ENCODE measurements at regions not wholly inside any gene's neighbourhood (a gene's known extent, or its start where the extent isn't known, plus 50 kb on each side); places are given as distances from the start of the nearest gene placed in this dataset.

- H2BK12ac ChIP-seq (ENCODE audit: low read length in 2 of 2) = peak overlapping the region; percentile 25 to 44
- H3K23ac ChIP-seq (ENCODE audit: low read length in 2 of 2) = no peak overlapping the region
- no peak for DNase-seq
- no peak overlapping the region for H3K4me3 ChIP-seq (ENCODE audit: insufficient read depth in 1 of 2, low read depth in 1 of 2, low read length in 2 of 2)
- H3K36me3 ChIP-seq (ENCODE audit: control insufficient read depth in 1 of 2, insufficient read depth in 2 of 2, low read depth in 1 of 2, low read length in 2 of 2) = no peaks in the 10 kb centered on the region
- H3K27me3 ChIP-seq (ENCODE audit: control insufficient read depth in 1 of 2, insufficient read depth in 1 of 2, low read length in 2 of 2) = no peaks in the 10 kb centered on the region
- no peak overlapping the region for H3K27ac ChIP-seq (ENCODE audit: low read length, poor library complexity, severe bottlenecking)
- H4K8ac ChIP-seq (ENCODE audit: low read length) = no peak overlapping the region
- no peak overlapping the region for H4K91ac ChIP-seq (ENCODE audit: low read length)
- H3K14ac ChIP-seq (ENCODE audit: low read length in 2 of 2) = no peak overlapping the region
- H3K4ac ChIP-seq (ENCODE audit: low read depth in 1 of 2, low read length in 2 of 2) = peak overlapping the region in 1 of 2 experiments; percentile 14
- no peak overlapping the region for H3K9ac ChIP-seq (ENCODE audit: low read length)
- no peaks in the 10 kb centered on the region for H3K9me3 ChIP-seq (ENCODE audit: control insufficient read depth, low read length)
- H2AK5ac ChIP-seq (ENCODE audit: low read length, severe bottlenecking) = no peak overlapping the region
- no peak overlapping the region for H2AFZ ChIP-seq (ENCODE audit: low read depth, low read length)
- 98% methylated on average over 7 of the region's 7 CpGs for WGBS
- H2BK120ac ChIP-seq (ENCODE audit: low read depth, low read length) = no peak overlapping the region
- no peak overlapping the region for H2BK15ac ChIP-seq (ENCODE audit: low read depth, poor library complexity, severe bottlenecking)
- no peak overlapping the region for H3K4me2 ChIP-seq (ENCODE audit: low read length, poor library complexity, severe bottlenecking)
- H3K79me1 ChIP-seq (replicated peaks; ENCODE audit: low read length, poor library complexity, severe bottlenecking) = no peaks in the 10 kb centered on the region
- H3K4me1 ChIP-seq (ENCODE audit: control insufficient read depth, insufficient read depth, low read depth, low read length) = peaks cover 21% of the 10 kb centered on the region
- peak overlapping the region in 1 of 2 experiments; percentile 46 for H3K18ac ChIP-seq (ENCODE audit: low read depth in 1 of 2, low read length in 2 of 2)
- no peak overlapping the region for H2BK5ac ChIP-seq (ENCODE audit: low read depth, low read length, poor library complexity, severe bottlenecking)
These were observed 64.3 kb upstream of the EPS8L3 start for GRCh38 chr1:109827986-109828385.

- H3K79me1 ChIP-seq (replicated peaks; ENCODE audit: low read length, poor library complexity, severe bottlenecking) = no peaks in the 10 kb centered on the region
- DNase-seq = no peak
- H2AK5ac ChIP-seq (ENCODE audit: low read length, severe bottlenecking) = no peak overlapping the region
- no peak overlapping the region for H3K18ac ChIP-seq (ENCODE audit: low read depth in 1 of 2, low read length in 2 of 2)
- H3K9me3 ChIP-seq (ENCODE audit: control insufficient read depth, low read length) = no peaks in the 10 kb centered on the region
- no peak overlapping the region for H3K14ac ChIP-seq (ENCODE audit: low read length in 2 of 2)
- H3K36me3 ChIP-seq (ENCODE audit: control insufficient read depth in 1 of 2, insufficient read depth in 2 of 2, low read depth in 1 of 2, low read length in 2 of 2) = no peaks in the 10 kb centered on the region
- peak overlapping the region in 1 of 2 experiments; percentile 11 for H2BK12ac ChIP-seq (ENCODE audit: low read length in 2 of 2)
- H3K4me2 ChIP-seq (ENCODE audit: low read length, poor library complexity, severe bottlenecking) = no peak overlapping the region
- no peak overlapping the region for H2BK5ac ChIP-seq (ENCODE audit: low read depth, low read length, poor library complexity, severe bottlenecking)
- H3K4me3 ChIP-seq (ENCODE audit: insufficient read depth in 1 of 2, low read depth in 1 of 2, low read length in 2 of 2) = no peak overlapping the region
- no peak overlapping the region for H4K91ac ChIP-seq (ENCODE audit: low read length)
- H3K27ac ChIP-seq (ENCODE audit: low read length, poor library complexity, severe bottlenecking) = no peak overlapping the region
- H3K27me3 ChIP-seq (ENCODE audit: control insufficient read depth in 1 of 2, insufficient read depth in 1 of 2, low read length in 2 of 2) = no peaks in the 10 kb centered on the region
- no peak overlapping the region for H3K4ac ChIP-seq (ENCODE audit: low read depth in 1 of 2, low read length in 2 of 2)
- 87% methylated on average over 4 of the region's 4 CpGs for WGBS
- H3K23ac ChIP-seq (ENCODE audit: low read length in 2 of 2) = no peak overlapping the region
- no peak overlapping the region for H3K9ac ChIP-seq (ENCODE audit: low read length)
- no peak overlapping the region for H2BK15ac ChIP-seq (ENCODE audit: low read depth, poor library complexity, severe bottlenecking)
- H4K8ac ChIP-seq (ENCODE audit: low read length) = no peak overlapping the region
- peaks cover 21% of the 10 kb centered on the region for H3K4me1 ChIP-seq (ENCODE audit: control insufficient read depth, insufficient read depth, low read depth, low read length)
- no peak overlapping the region for H2AFZ ChIP-seq (ENCODE audit: low read depth, low read length)
- no peak overlapping the region for H2BK120ac ChIP-seq (ENCODE audit: low read depth, low read length)
These were observed 63.7 kb upstream of the EPS8L3 start for GRCh38 chr1:109827466-109827865.

GRCh38 chr1:109826930-109827349 is 63.2 kb upstream of the EPS8L3 start:
- H3K18ac ChIP-seq (ENCODE audit: low read depth in 1 of 2, low read length in 2 of 2) = no peak overlapping the region
- H3K9ac ChIP-seq (ENCODE audit: low read length) = no peak overlapping the region
- H3K79me1 ChIP-seq (replicated peaks; ENCODE audit: low read length, poor library complexity, severe bottlenecking) = no peaks in the 10 kb centered on the region
- DNase-seq = no peak
- H3K4ac ChIP-seq (ENCODE audit: low read depth in 1 of 2, low read length in 2 of 2) = no peak overlapping the region
- no peak overlapping the region for H2BK15ac ChIP-seq (ENCODE audit: low read depth, poor library complexity, severe bottlenecking)
- no peak overlapping the region for H3K4me2 ChIP-seq (ENCODE audit: low read length, poor library complexity, severe bottlenecking)
- H3K23ac ChIP-seq (ENCODE audit: low read length in 2 of 2) = no peak overlapping the region
- no peak overlapping the region for H2AFZ ChIP-seq (ENCODE audit: low read depth, low read length)
- no peak overlapping the region for H3K14ac ChIP-seq (ENCODE audit: low read length in 2 of 2)
- WGBS = 96% methylated on average over 10 of the region's 10 CpGs
- H2BK120ac ChIP-seq (ENCODE audit: low read depth, low read length) = no peak overlapping the region
- H3K4me1 ChIP-seq (ENCODE audit: control insufficient read depth, insufficient read depth, low read depth, low read length) = peaks cover 22% of the 10 kb centered on the region
- H3K27ac ChIP-seq (ENCODE audit: low read length, poor library complexity, severe bottlenecking) = no peak overlapping the region
- no peaks in the 10 kb centered on the region for H3K9me3 ChIP-seq (ENCODE audit: control insufficient read depth, low read length)
- no peaks in the 10 kb centered on the region for H3K27me3 ChIP-seq (ENCODE audit: control insufficient read depth in 1 of 2, insufficient read depth in 1 of 2, low read length in 2 of 2)
- H4K91ac ChIP-seq (ENCODE audit: low read length) = no peak overlapping the region
- no peak overlapping the region for H2BK12ac ChIP-seq (ENCODE audit: low read length in 2 of 2)
- H3K36me3 ChIP-seq (ENCODE audit: control insufficient read depth in 1 of 2, insufficient read depth in 2 of 2, low read depth in 1 of 2, low read length in 2 of 2) = no peaks in the 10 kb centered on the region
- H2BK5ac ChIP-seq (ENCODE audit: low read depth, low read length, poor library complexity, severe bottlenecking) = no peak overlapping the region
- H3K4me3 ChIP-seq (ENCODE audit: insufficient read depth in 1 of 2, low read depth in 1 of 2, low read length in 2 of 2) = no peak overlapping the region
- no peak overlapping the region for H2AK5ac ChIP-seq (ENCODE audit: low read length, severe bottlenecking)
- no peak overlapping the region for H4K8ac ChIP-seq (ENCODE audit: low read length)

GRCh38 chr1:109826446-109826845 is 62.7 kb upstream of the EPS8L3 start:
- Histone ChIP-seq H3K27ac (ENCODE audit: low read length, poor library complexity, severe bottlenecking) (no peak overlapping the region), H3K9me3 (ENCODE audit: control insufficient read depth, low read length) (no peaks in the 10 kb centered on the region), H3K4me3 (ENCODE audit: insufficient read depth in 1 of 2, low read depth in 1 of 2, low read length in 2 of 2) (no peak overlapping the region), H3K27me3 (ENCODE audit: control insufficient read depth in 1 of 2, insufficient read depth in 1 of 2, low read length in 2 of 2) (no peaks in the 10 kb centered on the region), H4K8ac (ENCODE audit: low read length) (no peak overlapping the region), H3K23ac (ENCODE audit: low read length in 2 of 2) (no peak overlapping the region), H3K79me1 (replicated peaks; ENCODE audit: low read length, poor library complexity, severe bottlenecking) (no peaks in the 10 kb centered on the region), H2AFZ (ENCODE audit: low read depth, low read length) (no peak overlapping the region), H3K4me1 (ENCODE audit: control insufficient read depth, insufficient read depth, low read depth, low read length) (peaks cover 27% of the 10 kb centered on the region), H2BK12ac (ENCODE audit: low read length in 2 of 2) (no peak overlapping the region), H4K91ac (ENCODE audit: low read length) (peak overlapping the region; percentile 2), H2BK5ac (ENCODE audit: low read depth, low read length, poor library complexity, severe bottlenecking) (no peak overlapping the region), H2BK15ac (ENCODE audit: low read depth, poor library complexity, severe bottlenecking) (no peak overlapping the region), H3K14ac (ENCODE audit: low read length in 2 of 2) (no peak overlapping the region), H3K18ac (ENCODE audit: low read depth in 1 of 2, low read length in 2 of 2) (no peak overlapping the region), H2BK120ac (ENCODE audit: low read depth, low read length) (no peak overlapping the region), H3K9ac (ENCODE audit: low read length) (no peak overlapping the region), H3K36me3 (ENCODE audit: control insufficient read depth in 1 of 2, insufficient read depth in 2 of 2, low read depth in 1 of 2, low read length in 2 of 2) (no peaks in the 10 kb centered on the region), H2AK5ac (ENCODE audit: low read length, severe bottlenecking) (no peak overlapping the region), H3K4me2 (ENCODE audit: low read length, poor library complexity, severe bottlenecking) (no peak overlapping the region), H3K4ac (ENCODE audit: low read depth in 1 of 2, low read length in 2 of 2) (no peak overlapping the region)
- no peak for DNase-seq
